ENCODE measurements at regions not wholly inside any gene's neighbourhood (a gene's known extent, or its start where the extent isn't known, plus 50 kb on each side); places are given as distances from the start of the nearest gene placed in this dataset.

DNA sequence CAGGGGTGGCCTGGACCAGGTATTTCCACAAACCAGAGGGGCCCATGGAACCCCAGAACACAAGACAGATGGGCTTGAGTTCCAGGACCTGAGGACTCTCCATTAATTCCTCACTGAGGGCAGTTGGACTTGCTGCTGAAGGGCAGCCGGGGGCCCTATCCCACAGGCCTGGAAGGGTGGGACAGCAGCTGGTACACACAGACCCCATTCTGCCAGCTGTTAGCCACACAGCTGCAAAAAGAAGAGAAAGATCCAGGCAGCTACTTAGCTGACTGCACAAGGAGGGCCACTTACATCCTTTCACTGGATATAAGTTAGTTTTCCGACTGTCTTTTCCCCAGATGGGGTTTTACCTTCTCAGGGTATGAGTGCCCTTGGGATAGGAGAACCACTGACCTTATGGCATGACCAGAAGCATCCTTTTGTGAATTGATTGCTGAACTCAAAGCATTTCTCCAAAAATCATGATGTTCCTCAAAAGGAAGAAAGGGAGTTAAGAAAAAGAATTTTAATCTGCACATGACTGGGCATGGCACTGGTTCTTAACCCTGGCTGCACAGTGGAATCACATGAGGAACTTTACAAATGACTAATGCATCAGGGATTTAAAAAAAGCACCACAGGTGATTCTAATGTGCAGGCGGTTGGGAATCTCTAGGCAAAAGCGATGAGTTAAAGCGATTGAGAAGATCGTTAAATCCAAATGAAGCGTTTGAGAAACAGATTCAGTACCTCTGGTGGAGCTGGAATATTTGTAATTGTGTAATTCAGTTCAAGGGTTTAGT is 199.4 kb downstream of the TFAP2A start:
- CTCF ChIA-PET = no interaction called here
- H3K4me3 ChIP-seq (replicated peaks in 1 of 3; ENCODE audit: insufficient read depth in 1 of 3, low read depth in 1 of 3, low read length in 3 of 3) = no peak overlapping the region
- DNase-seq (ENCODE audit: low read depth, low spot score) = no peak
- BruUV-seq (replicated peaks) = no TSS peak
- H3K27me3 ChIP-seq (ENCODE audit: control insufficient read depth in 2 of 2, insufficient read depth in 2 of 2, low read length in 2 of 2) = no peaks in the 10 kb centered on the region
- dilution Hi-C loops (cut with MboI; ENCODE audit: extremely low pct_ligation_motif_present, low sequenced_read_pairs) (no loop called here), intact Hi-C loops (cut with micrococcal nuclease) (no loop called here)
- no peak overlapping the region for H3K4me2 ChIP-seq (ENCODE audit: insufficient read depth, low read length)
- no peak overlapping the region for H2AFZ ChIP-seq (ENCODE audit: low read depth, low read length)
- H3K4me1 ChIP-seq (ENCODE audit: control insufficient read depth, extremely low read depth, insufficient read depth, low read length) = no peaks in the 10 kb centered on the region
- H3K9ac ChIP-seq (replicated peaks; ENCODE audit: extremely low read depth, insufficient read depth, low read length) = no peak overlapping the region
- no peaks in the 10 kb centered on the region for H3K9me1 ChIP-seq (replicated peaks; ENCODE audit: control insufficient read depth, extremely low read depth, insufficient read depth, low read length)
- peaks cover 4% of the 10 kb centered on the region for H3K9me3 ChIP-seq (replicated peaks; ENCODE audit: control insufficient read depth, insufficient read depth, low read length)
- FAIRE-seq = no peak
- no peaks in the 10 kb centered on the region for H3K36me3 ChIP-seq (ENCODE audit: control insufficient read depth in 2 of 2, extremely low read depth in 1 of 2, insufficient read depth in 2 of 2, low read length in 2 of 2)
- H3K79me2 ChIP-seq (ENCODE audit: control insufficient read depth, insufficient read depth, low read length) = no peaks in the 10 kb centered on the region
- H3K27ac ChIP-seq (ENCODE audit: insufficient read depth, low read depth, low read length) = no peak overlapping the region
- POLR2A ChIA-PET = no interaction called here
- no peaks in the 10 kb centered on the region for H4K20me1 ChIP-seq (replicated peaks; ENCODE audit: control insufficient read depth, extremely low read depth, insufficient read depth, low read length)
- TF ChIP-seq JUN (IDR thresholded peaks at IDR 0.05; ENCODE audit: borderline replicate concordance, insufficient read depth, insufficient read length, low read depth) (no peak), POLR2AphosphoS5 (IDR thresholded peaks at IDR 0.05; ENCODE audit: insufficient read depth, low read depth, low read length) (no peak), POLR2A (IDR thresholded peaks at IDR 0.05; ENCODE audit: low read depth, low read length) (no peak), EZH2 (IDR thresholded peaks at IDR 0.05; ENCODE audit: borderline replicate concordance, low read depth, low read length, severe bottlenecking) (no peak), MYC (IDR thresholded peaks at IDR 0.05; ENCODE audit: low read depth, low read length) (no peak), FOS (IDR thresholded peaks at IDR 0.05; ENCODE audit: borderline replicate concordance, insufficient read depth, low read length) (no peak), MAX (IDR thresholded peaks at IDR 0.05; ENCODE audit: insufficient read depth, insufficient read length) (no peak), GATA2 (IDR thresholded peaks at IDR 0.05; ENCODE audit: insufficient read depth, insufficient read length, low read depth, low read length) (no peak)
- TF ChIP-seq, protein P1, sequence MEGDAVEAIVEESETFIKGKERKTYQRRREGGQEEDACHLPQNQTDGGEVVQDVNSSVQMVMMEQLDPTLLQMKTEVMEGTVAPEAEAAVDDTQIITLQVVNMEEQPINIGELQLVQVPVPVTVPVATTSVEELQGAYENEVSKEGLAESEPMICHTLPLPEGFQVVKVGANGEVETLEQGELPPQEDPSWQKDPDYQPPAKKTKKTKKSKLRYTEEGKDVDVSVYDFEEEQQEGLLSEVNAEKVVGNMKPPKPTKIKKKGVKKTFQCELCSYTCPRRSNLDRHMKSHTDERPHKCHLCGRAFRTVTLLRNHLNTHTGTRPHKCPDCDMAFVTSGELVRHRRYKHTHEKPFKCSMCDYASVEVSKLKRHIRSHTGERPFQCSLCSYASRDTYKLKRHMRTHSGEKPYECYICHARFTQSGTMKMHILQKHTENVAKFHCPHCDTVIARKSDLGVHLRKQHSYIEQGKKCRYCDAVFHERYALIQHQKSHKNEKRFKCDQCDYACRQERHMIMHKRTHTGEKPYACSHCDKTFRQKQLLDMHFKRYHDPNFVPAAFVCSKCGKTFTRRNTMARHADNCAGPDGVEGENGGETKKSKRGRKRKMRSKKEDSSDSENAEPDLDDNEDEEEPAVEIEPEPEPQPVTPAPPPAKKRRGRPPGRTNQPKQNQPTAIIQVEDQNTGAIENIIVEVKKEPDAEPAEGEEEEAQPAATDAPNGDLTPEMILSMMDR (IDR thresholded peaks at IDR 0.05; ENCODE audit: extremely low read depth in 1 of 2, insufficient read depth in 1 of 2, low read depth in 1 of 2, low read length in 2 of 2) = no peak
